ENCODE measurements at regions not wholly inside any gene's neighbourhood (a gene's known extent, or its start where the extent isn't known, plus 50 kb on each side); places are given as distances from the start of the nearest gene placed in this dataset.

DNA sequence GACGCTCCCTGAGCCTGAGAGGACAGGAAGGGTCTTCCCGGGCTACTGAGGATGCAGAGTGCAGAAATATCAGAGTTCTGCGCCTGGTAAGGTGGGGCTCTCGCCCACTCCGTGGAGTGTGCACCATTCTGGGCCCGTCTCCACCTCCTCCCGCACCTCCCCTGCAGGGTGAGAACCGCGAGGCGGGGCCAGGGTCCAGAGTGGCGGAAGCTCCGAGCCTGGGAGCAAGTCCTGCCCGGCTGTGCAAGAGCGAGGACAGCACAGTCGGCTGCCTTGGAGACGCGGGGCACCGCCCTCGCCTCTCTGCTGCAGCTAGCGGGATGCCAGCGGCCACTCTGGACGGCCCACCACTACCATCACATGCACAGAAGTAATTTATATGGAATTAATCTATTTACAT, 2304.4 kb downstream of the PCDH9 start:
- TF ChIP-seq CTCF (IDR thresholded peaks at IDR 0.05) (no peak), POLR2A (IDR thresholded peaks at IDR 0.05; ENCODE audit: low read depth) (no peak), POLR2AphosphoS5 (IDR thresholded peaks at IDR 0.05) (no peak), EP300 (IDR thresholded peaks at IDR 0.05) (no peak)

All from esophagus muscularis mucosa (tissue), 4 donors.